ENCODE measurements at regions not wholly inside any gene's neighbourhood (a gene's known extent, or its start where the extent isn't known, plus 50 kb on each side); places are given as distances from the start of the nearest gene placed in this dataset.

- H3K4me1 ChIP-seq: no peaks in the 10 kb centered on the region
- intact Hi-C loops (cut with DNase I): no loop called here
- no peaks in the 10 kb centered on the region for H3K9me3 ChIP-seq
- no peaks in the 10 kb centered on the region for H3K36me3 ChIP-seq
- H3K27me3 ChIP-seq: no peaks in the 10 kb centered on the region
- no peak for ATAC-seq
- no peak overlapping the region for H3K4me3 ChIP-seq
- DNase-seq: no peak
- TF ChIP-seq, protein P1, sequence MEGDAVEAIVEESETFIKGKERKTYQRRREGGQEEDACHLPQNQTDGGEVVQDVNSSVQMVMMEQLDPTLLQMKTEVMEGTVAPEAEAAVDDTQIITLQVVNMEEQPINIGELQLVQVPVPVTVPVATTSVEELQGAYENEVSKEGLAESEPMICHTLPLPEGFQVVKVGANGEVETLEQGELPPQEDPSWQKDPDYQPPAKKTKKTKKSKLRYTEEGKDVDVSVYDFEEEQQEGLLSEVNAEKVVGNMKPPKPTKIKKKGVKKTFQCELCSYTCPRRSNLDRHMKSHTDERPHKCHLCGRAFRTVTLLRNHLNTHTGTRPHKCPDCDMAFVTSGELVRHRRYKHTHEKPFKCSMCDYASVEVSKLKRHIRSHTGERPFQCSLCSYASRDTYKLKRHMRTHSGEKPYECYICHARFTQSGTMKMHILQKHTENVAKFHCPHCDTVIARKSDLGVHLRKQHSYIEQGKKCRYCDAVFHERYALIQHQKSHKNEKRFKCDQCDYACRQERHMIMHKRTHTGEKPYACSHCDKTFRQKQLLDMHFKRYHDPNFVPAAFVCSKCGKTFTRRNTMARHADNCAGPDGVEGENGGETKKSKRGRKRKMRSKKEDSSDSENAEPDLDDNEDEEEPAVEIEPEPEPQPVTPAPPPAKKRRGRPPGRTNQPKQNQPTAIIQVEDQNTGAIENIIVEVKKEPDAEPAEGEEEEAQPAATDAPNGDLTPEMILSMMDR (IDR thresholded peaks at IDR 0.05): no peak
- H3K27ac ChIP-seq: no peak overlapping the region
These were observed 323.5 kb downstream of the JRKL start for GRCh38 chr11:96713301-96713700.

DNA sequence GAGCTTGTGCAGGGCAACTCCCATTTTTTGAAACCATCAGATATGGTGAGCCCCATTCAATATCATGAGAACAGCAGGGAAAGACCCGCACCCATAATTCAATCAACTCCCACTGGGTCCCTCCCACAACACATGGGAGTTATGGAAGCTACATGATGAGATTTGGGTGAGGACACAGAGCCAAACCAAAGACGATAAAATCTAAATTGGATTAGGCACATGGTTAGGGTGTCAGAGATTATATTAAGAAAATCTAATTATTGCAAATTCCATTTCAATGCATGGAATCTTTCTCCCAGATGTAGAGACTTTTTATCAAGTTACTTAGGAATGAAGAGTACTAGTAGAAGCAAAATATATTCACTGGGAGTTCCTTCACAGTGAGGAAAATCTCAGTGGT is 324.9 kb downstream of the JRKL start:
- Histone ChIP-seq H3K4me1 (no peaks in the 10 kb centered on the region), H3K27ac (no peak overlapping the region), H3K4me3 (no peak overlapping the region), H3K27me3 (no peaks in the 10 kb centered on the region), H3K9me3 (no peaks in the 10 kb centered on the region), H3K36me3 (no peaks in the 10 kb centered on the region)
- intact Hi-C loops (cut with DNase I): no loop called here
- no peak for ATAC-seq
- DNase-seq: no peak
- TF ChIP-seq, protein P1 (IDR thresholded peaks at IDR 0.05): no peak

DNA sequence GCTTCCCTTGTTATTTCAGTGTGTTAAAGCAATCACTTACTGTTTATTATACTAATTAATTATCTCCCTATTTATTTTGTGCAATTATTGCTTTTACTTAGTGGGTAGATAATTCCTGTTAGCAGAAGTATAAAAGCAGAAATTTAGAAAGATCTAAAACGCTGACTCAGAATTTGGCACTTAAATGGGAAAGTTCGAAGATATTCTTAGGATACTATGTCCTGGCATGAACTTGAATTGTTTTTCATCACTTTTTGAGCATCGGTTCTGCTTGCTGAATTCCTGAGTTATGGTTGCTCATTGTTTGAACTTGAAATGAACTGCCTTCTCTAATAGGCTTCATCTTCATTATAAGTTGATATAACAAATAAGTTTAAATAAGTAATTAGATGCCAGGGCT is 325.4 kb downstream of the JRKL start:
- TF ChIP-seq, protein P1 (IDR thresholded peaks at IDR 0.05): no peak
- H3K27me3 ChIP-seq: no peaks in the 10 kb centered on the region
- H3K4me1 ChIP-seq: no peaks in the 10 kb centered on the region
- DNase-seq: no peak
- H3K9me3 ChIP-seq: no peaks in the 10 kb centered on the region
- intact Hi-C loops (cut with DNase I): no loop called here
- H3K27ac ChIP-seq: no peak overlapping the region
- no peaks in the 10 kb centered on the region for H3K36me3 ChIP-seq
- no peak for ATAC-seq
- H3K4me3 ChIP-seq: no peak overlapping the region

- Histone ChIP-seq H3K4me3 (no peak overlapping the region), H3K27ac (no peak overlapping the region), H3K36me3 (no peaks in the 10 kb centered on the region), H3K4me1 (no peaks in the 10 kb centered on the region), H3K27me3 (no peaks in the 10 kb centered on the region), H3K9me3 (no peaks in the 10 kb centered on the region)
- ATAC-seq: no peak
- DNase-seq: no peak
- intact Hi-C loops (cut with DNase I): no loop called here
- TF ChIP-seq, protein P1 (IDR thresholded peaks at IDR 0.05): no peak
These were observed 346.8 kb downstream of the JRKL start for GRCh38 chr11:96736601-96737000.

GRCh38 chr11:96738311-96738710 is 348.5 kb downstream of the JRKL start:
- intact Hi-C loops (cut with DNase I): no loop called here
- no peaks in the 10 kb centered on the region for H3K36me3 ChIP-seq
- DNase-seq (no peak), ATAC-seq (peak; percentile 19)
- H3K27ac ChIP-seq: no peak overlapping the region
- no peaks in the 10 kb centered on the region for H3K27me3 ChIP-seq
- H3K4me3 ChIP-seq: no peak overlapping the region
- H3K4me1 ChIP-seq: no peaks in the 10 kb centered on the region
- no peaks in the 10 kb centered on the region for H3K9me3 ChIP-seq
- TF ChIP-seq, protein P1 (IDR thresholded peaks at IDR 0.05): no peak

DNA sequence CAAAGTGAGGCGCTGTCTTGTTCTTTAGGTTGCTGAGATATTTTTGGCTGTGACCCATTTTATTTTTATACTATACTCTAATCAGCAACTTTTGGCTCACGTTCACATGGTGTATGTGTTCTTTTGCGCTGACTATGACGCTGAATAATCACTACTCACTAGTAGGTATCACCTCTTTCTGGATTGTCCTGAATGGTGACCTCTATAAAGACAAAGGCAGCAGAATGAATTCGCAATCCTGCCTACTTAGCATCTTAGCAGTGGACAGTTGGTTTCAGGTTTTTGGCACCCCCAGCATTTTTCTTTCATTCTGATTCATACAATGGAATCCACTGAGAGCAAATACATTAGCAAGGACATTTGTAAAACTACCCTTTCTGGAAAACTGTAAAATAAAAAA is 351.3 kb downstream of the JRKL start:
- Histone ChIP-seq H3K4me3 (no peak overlapping the region), H3K27ac (no peak overlapping the region), H3K36me3 (no peaks in the 10 kb centered on the region), H3K9me3 (no peaks in the 10 kb centered on the region), H3K27me3 (no peaks in the 10 kb centered on the region), H3K4me1 (no peaks in the 10 kb centered on the region)
- intact Hi-C loops (cut with DNase I): no loop called here
- DNase-seq (no peak), ATAC-seq (no peak)
- TF ChIP-seq, protein P1 (IDR thresholded peaks at IDR 0.05): no peak

Measured in upper lobe of right lung (tissue), 1 donor.